NT2/D1 (cell line): ENCODE measurements at regions not wholly inside any gene's neighbourhood (a gene's known extent, or its start where the extent isn't known, plus 50 kb on each side); places are given as distances from the start of the nearest gene placed in this dataset.

Experiments
- DNase-seq: peaks from one replicate; pipeline ENCODE4 v3.0.0-alpha.2; 2011; ENCODE audit warnings: low read depth, low spot score
- H3K27me3 ChIP-seq: 2 replicates; pipeline ENCODE4 v1.6.0; 2011; ENCODE audit warnings: mild to moderate bottlenecking; ENCODE audit not compliant: insufficient read length, insufficient read depth
- H3K36me3 ChIP-seq: 2 replicates; pipeline ENCODE4 v1.6.1; 2011; ENCODE audit warnings: mild to moderate bottlenecking, low read length, mixed read lengths; ENCODE audit not compliant: insufficient read depth, insufficient read length
- H3K4me1 ChIP-seq: 2 replicates; pipeline ENCODE4 v1.5.1; 2011; ENCODE audit not compliant: insufficient read depth, insufficient read length
- H3K4me3 ChIP-seq: 2 replicates; pipeline ENCODE4 v1.5.1; 2011; ENCODE audit warnings: low read depth; ENCODE audit not compliant: insufficient read length
- H3K9ac ChIP-seq: 2 replicates; pipeline ENCODE4 v1.6.0; 2011; ENCODE audit warnings: low read depth; ENCODE audit not compliant: insufficient read length
- H3K9me3 ChIP-seq: 2 replicates; pipeline ENCODE4 v1.5.1; 2011; ENCODE audit warnings: mild to moderate bottlenecking, low read length; ENCODE audit not compliant: insufficient read depth
- SUZ12 ChIP-seq: IDR thresholded peaks from 2 replicates; pipeline ENCODE4 v1.6.1; 2011; ENCODE audit not compliant: insufficient read length, insufficient read depth; ENCODE audit errors: extremely low read depth
- YY1 ChIP-seq: IDR thresholded peaks from 2 replicates; pipeline ENCODE4 v1.6.1; 2011; ENCODE audit not compliant: insufficient read length, insufficient read depth
- ZNF274 ChIP-seq: IDR thresholded peaks from 2 replicates; pipeline ENCODE4 v1.6.1; 2011; ENCODE audit warnings: mild to moderate bottlenecking, low read depth, low read length

DNA sequence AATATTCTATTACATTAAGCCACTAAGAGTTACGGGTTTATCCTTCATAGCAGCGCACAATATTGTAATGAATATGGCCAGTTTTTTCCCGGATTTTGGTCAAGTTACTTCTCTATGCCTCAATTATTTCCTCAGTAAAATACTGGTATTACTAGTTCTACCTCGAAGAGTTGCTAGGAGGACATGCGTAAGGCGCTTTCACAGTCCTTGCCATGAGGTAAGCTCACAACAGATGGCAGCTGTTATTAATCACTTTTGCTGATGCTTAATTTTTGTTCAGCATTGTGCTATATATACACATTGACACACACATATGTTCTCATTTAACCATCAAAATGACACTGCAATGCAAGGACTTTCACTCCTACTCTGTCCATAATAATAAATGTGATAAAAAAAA, 101.5 kb downstream of the SCG2 start:
- Histone ChIP-seq H3K9me3 (no peaks in the 10 kb centered on the region), H3K4me3 (no peak overlapping the region), H3K27me3 (no peaks in the 10 kb centered on the region), H3K36me3 (no peaks in the 10 kb centered on the region), H3K9ac (no peak overlapping the region), H3K4me1 (no peaks in the 10 kb centered on the region)
- DNase-seq = no peak
- TF ChIP-seq SUZ12 = no peak
- no peak for TF ChIP-seq YY1
- TF ChIP-seq ZNF274 = no peak

DNA sequence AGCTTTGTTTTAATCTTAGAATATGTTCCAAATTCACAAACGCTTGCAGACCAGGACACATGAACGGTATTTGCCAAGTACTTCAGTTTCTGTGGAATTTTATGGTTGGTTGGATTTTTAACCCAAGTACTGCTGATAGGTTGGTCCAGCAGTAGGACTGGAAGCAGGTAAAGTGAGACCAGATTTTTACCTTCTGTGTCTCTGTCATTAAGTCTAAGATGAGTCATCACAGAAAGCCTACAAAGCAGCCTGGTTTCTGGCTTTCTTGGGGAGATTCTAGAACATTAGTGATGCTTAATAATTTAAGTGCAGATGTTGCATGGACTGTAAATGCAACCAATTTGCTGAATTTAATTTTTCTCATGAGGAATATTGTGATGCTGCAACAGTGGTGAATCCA, 100.5 kb downstream of the SCG2 start:
- TF ChIP-seq SUZ12 (no peak), ZNF274 (no peak), YY1 (no peak)
- no peak for DNase-seq
- no peaks in the 10 kb centered on the region for H3K27me3 ChIP-seq
- no peaks in the 10 kb centered on the region for H3K9me3 ChIP-seq
- H3K9ac ChIP-seq = no peak overlapping the region
- H3K4me1 ChIP-seq = no peaks in the 10 kb centered on the region
- H3K36me3 ChIP-seq = no peaks in the 10 kb centered on the region
- no peak overlapping the region for H3K4me3 ChIP-seq

DNA sequence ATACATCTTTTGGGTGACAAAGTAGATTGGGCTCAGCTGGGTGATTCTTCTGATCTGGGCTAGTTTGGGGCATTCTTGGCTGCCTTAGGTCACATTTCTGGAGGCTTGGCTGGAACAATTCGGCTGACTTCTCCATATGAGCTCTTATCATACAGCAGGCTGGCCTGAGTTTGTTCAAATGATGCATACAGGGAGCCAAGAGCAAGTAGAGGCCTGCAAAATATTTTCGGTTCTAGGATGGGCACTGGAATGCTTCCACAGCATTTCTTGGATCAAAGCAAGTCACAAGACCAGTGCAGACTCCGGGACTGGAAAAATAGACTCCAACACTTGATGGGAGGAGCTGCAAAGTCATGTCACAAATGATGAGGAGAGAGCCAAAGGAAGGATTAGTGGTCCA, 98.4 kb downstream of the SCG2 start:
- H3K4me1 ChIP-seq = no peaks in the 10 kb centered on the region
- H3K9ac ChIP-seq = no peak overlapping the region
- TF ChIP-seq SUZ12 = no peak
- TF ChIP-seq YY1 = no peak
- no peak for TF ChIP-seq ZNF274
- H3K27me3 ChIP-seq = no peaks in the 10 kb centered on the region
- H3K4me3 ChIP-seq = no peak overlapping the region
- H3K36me3 ChIP-seq = no peaks in the 10 kb centered on the region
- DNase-seq = no peak
- H3K9me3 ChIP-seq = no peaks in the 10 kb centered on the region

DNA sequence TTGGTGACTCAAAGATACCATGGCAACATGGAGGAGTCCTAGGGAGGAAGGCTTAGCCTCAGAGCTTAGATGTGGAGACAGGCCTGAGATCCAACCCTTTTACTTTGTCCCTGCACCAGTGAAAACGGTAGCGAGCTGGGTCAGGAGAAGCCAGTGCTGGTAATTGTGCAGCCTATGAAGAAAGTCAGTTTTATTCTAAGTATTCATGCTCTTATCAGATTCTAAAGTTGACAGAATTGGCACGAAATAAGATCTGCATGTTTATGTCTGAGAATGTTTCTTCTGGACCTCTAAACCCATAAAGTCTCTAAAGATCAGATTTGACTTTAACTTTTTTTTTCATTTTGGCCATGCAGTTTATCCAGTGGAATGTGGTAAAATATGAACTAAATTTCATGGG, 93.8 kb downstream of the SCG2 start:
- Histone ChIP-seq H3K27me3 (no peaks in the 10 kb centered on the region), H3K36me3 (no peaks in the 10 kb centered on the region), H3K9ac (no peak overlapping the region), H3K9me3 (no peaks in the 10 kb centered on the region), H3K4me1 (no peaks in the 10 kb centered on the region), H3K4me3 (no peak overlapping the region)
- TF ChIP-seq SUZ12 (no peak), YY1 (no peak), ZNF274 (no peak)
- DNase-seq = no peak

DNA sequence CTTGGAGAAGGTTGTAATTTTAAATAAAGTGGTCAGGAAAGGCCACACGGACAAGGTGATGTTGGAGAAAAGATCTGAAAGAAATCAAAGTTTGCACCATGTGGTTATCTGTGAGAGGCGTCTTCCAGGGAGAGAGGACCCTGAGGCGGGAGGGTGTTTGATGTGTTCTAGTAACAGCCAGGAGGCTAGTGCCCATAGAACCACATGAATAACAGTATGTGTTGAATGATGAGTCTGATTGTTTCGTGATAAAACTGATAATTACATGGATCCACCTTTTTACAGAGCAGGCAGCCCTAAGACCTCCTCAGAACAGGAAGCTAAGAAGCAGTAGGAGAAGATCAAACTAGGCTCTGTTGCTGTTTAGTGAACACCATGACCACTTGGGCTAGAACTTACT, 91.4 kb downstream of the SCG2 start:
- Histone ChIP-seq H3K9ac (no peak overlapping the region), H3K4me1 (no peaks in the 10 kb centered on the region), H3K9me3 (no peaks in the 10 kb centered on the region), H3K4me3 (no peak overlapping the region), H3K36me3 (no peaks in the 10 kb centered on the region), H3K27me3 (no peaks in the 10 kb centered on the region)
- TF ChIP-seq YY1 = no peak
- TF ChIP-seq ZNF274 = no peak
- no peak for TF ChIP-seq SUZ12
- no peak for DNase-seq

DNA sequence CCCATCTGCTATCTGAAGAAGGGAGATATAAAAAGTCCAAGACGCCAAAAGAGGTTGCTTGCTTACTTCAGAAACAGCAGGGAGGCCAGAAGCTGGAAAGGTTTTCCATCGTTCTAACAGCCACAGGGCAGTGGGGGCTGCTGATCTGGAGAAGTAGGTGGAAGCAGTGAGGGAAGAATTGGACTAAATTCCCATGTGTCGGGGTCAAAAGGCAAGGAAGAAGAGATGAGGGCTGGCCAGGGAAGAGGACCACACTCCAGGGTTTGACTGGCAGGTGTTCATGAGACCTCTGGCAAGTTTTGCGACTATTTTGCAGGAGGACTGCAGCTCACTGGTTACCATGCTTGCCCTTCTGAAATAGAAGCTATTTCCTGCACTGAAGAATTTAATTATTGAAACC, 91.0 kb downstream of the SCG2 start:
- no peaks in the 10 kb centered on the region for H3K36me3 ChIP-seq
- H3K27me3 ChIP-seq = no peaks in the 10 kb centered on the region
- no peak overlapping the region for H3K4me3 ChIP-seq
- H3K9me3 ChIP-seq = no peaks in the 10 kb centered on the region
- H3K9ac ChIP-seq = no peak overlapping the region
- no peak for DNase-seq
- TF ChIP-seq ZNF274 = no peak
- no peak for TF ChIP-seq YY1
- TF ChIP-seq SUZ12 = no peak
- H3K4me1 ChIP-seq = no peaks in the 10 kb centered on the region

DNA sequence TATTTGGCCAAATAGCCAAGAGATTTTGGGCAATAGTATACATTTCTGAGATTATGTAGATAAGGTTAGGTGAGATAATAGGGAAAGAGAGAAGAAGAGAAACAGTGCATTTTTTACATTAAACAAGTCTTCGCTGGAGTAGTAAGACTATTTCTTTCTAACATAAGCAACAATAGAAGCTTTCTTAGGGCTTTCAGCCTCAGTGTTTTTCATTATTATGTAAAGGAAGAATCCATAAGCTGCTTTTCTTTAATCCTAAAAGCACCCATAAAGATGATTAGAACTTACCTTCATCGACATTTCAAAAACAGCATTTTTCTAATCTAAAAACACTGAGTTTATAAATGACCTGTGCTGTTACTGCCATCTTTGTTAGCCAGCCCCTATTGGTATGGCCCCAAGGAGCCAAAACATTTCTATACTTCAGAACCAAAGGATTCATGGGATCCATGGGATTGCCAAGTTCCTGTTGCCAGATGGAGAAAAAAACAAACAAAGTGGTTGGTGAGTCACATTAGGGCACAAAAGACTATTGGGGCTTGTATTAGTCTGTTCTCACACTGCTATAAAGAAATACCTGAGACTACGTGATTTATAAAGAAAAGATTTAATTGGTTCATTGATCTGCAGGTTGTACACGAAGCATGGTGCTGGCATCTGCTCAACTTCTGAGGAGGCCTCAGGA, 88.2 kb downstream of the SCG2 start:
- Histone ChIP-seq H3K27me3 (no peaks in the 10 kb centered on the region), H3K9ac (no peak overlapping the region), H3K36me3 (no peaks in the 10 kb centered on the region), H3K4me1 (no peaks in the 10 kb centered on the region), H3K9me3 (no peaks in the 10 kb centered on the region), H3K4me3 (no peak overlapping the region)
- no peak for TF ChIP-seq SUZ12
- no peak for TF ChIP-seq YY1
- no peak for TF ChIP-seq ZNF274
- DNase-seq = no peak

DNA sequence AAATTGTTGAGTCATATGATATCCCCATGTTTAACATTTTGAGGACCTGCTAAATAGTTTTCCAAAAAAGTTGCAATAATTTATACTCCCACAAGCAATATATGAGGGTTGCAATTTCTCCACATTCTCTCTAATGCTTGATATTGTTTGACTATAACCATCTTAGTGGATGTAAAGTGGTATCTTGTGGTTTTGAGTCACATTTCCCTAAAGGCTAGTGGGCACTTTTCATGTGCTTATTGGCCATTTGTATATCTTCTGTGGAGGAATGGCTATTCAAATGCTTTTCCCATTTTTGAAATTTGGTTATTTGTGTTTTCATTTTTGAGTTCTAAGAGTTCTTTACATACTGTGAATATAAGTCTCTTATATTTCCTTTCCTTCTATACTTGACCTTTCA, 82.7 kb downstream of the SCG2 start:
- Histone ChIP-seq H3K4me1 (no peaks in the 10 kb centered on the region), H3K27me3 (no peaks in the 10 kb centered on the region), H3K36me3 (no peaks in the 10 kb centered on the region), H3K9ac (no peak overlapping the region), H3K9me3 (no peaks in the 10 kb centered on the region), H3K4me3 (no peak overlapping the region)
- TF ChIP-seq YY1 (no peak), SUZ12 (no peak), ZNF274 (no peak)
- DNase-seq = no peak
